ENCODE measurements at regions not wholly inside any gene's neighbourhood (a gene's known extent, or its start where the extent isn't known, plus 50 kb on each side); places are given as distances from the start of the nearest gene placed in this dataset.

DNA sequence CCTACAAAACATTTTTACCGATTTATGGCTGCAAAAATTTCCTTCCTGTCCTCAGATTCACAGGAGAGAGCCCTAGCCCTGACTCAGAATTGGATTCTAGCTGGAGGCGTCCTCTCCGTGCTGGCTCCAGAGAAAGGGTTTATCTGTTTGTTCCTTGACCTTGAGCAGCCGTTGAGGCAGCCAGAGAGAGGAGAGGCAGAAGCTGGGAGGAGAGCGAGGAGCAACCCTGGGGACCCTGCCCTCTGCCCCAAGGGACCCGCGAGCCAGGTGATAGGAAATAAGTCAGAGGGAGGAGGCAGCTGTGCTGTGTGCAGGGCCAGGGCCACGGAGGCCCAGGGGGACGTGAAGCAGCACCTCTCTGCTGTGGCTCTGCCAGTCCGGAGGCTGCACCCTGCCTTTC is 75.6 kb downstream of the IGLL1 start:
- Histone ChIP-seq H3K79me2 (ENCODE audit: control insufficient read depth in 1 of 2, insufficient read depth in 2 of 2, low read length in 2 of 2) (no peaks in the 10 kb centered on the region), H4K5ac (ENCODE audit: insufficient read length, low read depth, low read length) (no peak overlapping the region), H3K27ac (ENCODE audit: low read depth, low read length) (no peak overlapping the region), H3K4me1 (replicated peaks in 1 of 4; ENCODE audit: control insufficient read depth in 3 of 4, insufficient read depth in 4 of 4, low read length in 3 of 4) (peaks cover 0 to 2% (median 1%) of the 10 kb centered on the region in 4 experiments; a peak in 5 of 7 replicates), H3K79me1 (ENCODE audit: low read depth, low read length) (no peaks in the 10 kb centered on the region), H3K56ac (replicated peaks; ENCODE audit: insufficient read length, low read depth, low read length) (no peak overlapping the region), H4K20me1 (replicated peaks in 1 of 2; ENCODE audit: control insufficient read depth in 1 of 2, insufficient read depth in 2 of 2, low read length in 2 of 2) (peaks cover 0 to 1% of the 10 kb centered on the region in 2 experiments), H2BK15ac (ENCODE audit: low read length) (no peak overlapping the region), H4K91ac (replicated peaks; ENCODE audit: insufficient read length, low read length) (no peak overlapping the region), H2BK20ac (ENCODE audit: low read length) (no peak overlapping the region), H3K4me3 (ENCODE audit: extremely low read depth in 1 of 4, insufficient read depth in 2 of 4, low read depth in 3 of 4, low read length in 4 of 4) (no peak overlapping the region), H3K27me3 (replicated peaks in 1 of 4; ENCODE audit: control insufficient read depth in 3 of 4, extremely low read depth in 1 of 4, insufficient read depth in 3 of 4, low read length in 3 of 4) (peaks cover 0 to 7% (median 1%) of the 10 kb centered on the region in 4 experiments; a peak in 3 of 7 replicates), H3K23me2 (ENCODE audit: low read depth, low read length) (no peaks in the 10 kb centered on the region; the same call in 1 of the 2 replicates), H3K23ac (ENCODE audit: insufficient read length) (no peak overlapping the region), H3K14ac (ENCODE audit: insufficient read length) (no peak overlapping the region), H2BK12ac (ENCODE audit: low read depth, low read length) (no peak overlapping the region), H3K36me3 (ENCODE audit: control insufficient read depth in 2 of 4, insufficient read depth in 4 of 4, low read length in 3 of 4) (no peaks in the 10 kb centered on the region), H3K9ac (replicated peaks in 1 of 4; ENCODE audit: extremely low read depth in 1 of 4, low read depth in 3 of 4, low read length in 3 of 4) (no peak overlapping the region), H3K4me2 (ENCODE audit: insufficient read depth in 1 of 2, low read depth in 2 of 2, low read length in 2 of 2) (no peak overlapping the region), H2BK120ac (replicated peaks; ENCODE audit: low read depth, low read length) (no peak overlapping the region), H4K8ac (ENCODE audit: extremely low read depth, insufficient read depth, low read length) (no peak overlapping the region), H2BK5ac (ENCODE audit: low read depth, low read length) (no peak overlapping the region), H3K18ac (ENCODE audit: extremely low read depth, low read length) (no peak overlapping the region; the same call in 1 of the 2 replicates), H3K4ac (replicated peaks; ENCODE audit: insufficient read length, low read depth, low read length) (no peak overlapping the region), H2AK5ac (ENCODE audit: low read depth, low read length) (no peak overlapping the region), H2AFZ (ENCODE audit: low read length) (no peak overlapping the region), H3K9me3 (ENCODE audit: insufficient read depth in 2 of 2, low read depth in 1 of 2, low read length in 1 of 2) (no peaks in the 10 kb centered on the region)
- ChIA-PET POLR2A (ENCODE audit: partially characterized antibody) (no interaction called here), CTCF (ENCODE audit: partially characterized antibody) (interaction anchor here (0.5 kb wide), 1 partner anchor 1559 kb away, joined by 3 read pairs; no protein-coding TSS in a partner anchor)
- FAIRE-seq (no peak), DNase-seq (ENCODE audit: low read depth in 1 of 2, low spot score in 2 of 2) (no peak)
- TF ChIP-seq KDM4A (IDR thresholded peaks at IDR 0.05; ENCODE audit: low read depth, low read length, severe bottlenecking) (no peak), POU5F1 (IDR thresholded peaks at IDR 0.05; ENCODE audit: low read depth, low read length) (no peak), CBX8 (IDR thresholded peaks at IDR 0.05; ENCODE audit: borderline replicate concordance, low read depth, low read length) (no peak)
- TF ChIP-seq, protein P1, sequence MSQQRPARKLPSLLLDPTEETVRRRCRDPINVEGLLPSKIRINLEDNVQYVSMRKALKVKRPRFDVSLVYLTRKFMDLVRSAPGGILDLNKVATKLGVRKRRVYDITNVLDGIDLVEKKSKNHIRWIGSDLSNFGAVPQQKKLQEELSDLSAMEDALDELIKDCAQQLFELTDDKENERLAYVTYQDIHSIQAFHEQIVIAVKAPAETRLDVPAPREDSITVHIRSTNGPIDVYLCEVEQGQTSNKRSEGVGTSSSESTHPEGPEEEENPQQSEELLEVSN (IDR thresholded peaks at IDR 0.05), result no peak
- WGBS, 2 experiments (ENCODE audit: extremely low coverage in 1 of 2, insufficient coverage in 1 of 2, insufficient read length in 1 of 2, insufficient replicate concordance in 2 of 2, low coverage in 1 of 2, low lambda C conversion rate in 2 of 2, missing lambda C conversion rate in 1 of 2), result 92% methylated on average over 10 of the region's 10 CpGs; no CpG with 5 or more reads in 1 of the 2 experiments

Data from H1 (cell line).